ENCODE measurements at regions not wholly inside any gene's neighbourhood (a gene's known extent, or its start where the extent isn't known, plus 50 kb on each side); places are given as distances from the start of the nearest gene placed in this dataset.

GRCh38 chr11:70521475-70522308, 123.4 kb downstream of the CTTN start:
- TF ChIP-seq, protein P1, sequence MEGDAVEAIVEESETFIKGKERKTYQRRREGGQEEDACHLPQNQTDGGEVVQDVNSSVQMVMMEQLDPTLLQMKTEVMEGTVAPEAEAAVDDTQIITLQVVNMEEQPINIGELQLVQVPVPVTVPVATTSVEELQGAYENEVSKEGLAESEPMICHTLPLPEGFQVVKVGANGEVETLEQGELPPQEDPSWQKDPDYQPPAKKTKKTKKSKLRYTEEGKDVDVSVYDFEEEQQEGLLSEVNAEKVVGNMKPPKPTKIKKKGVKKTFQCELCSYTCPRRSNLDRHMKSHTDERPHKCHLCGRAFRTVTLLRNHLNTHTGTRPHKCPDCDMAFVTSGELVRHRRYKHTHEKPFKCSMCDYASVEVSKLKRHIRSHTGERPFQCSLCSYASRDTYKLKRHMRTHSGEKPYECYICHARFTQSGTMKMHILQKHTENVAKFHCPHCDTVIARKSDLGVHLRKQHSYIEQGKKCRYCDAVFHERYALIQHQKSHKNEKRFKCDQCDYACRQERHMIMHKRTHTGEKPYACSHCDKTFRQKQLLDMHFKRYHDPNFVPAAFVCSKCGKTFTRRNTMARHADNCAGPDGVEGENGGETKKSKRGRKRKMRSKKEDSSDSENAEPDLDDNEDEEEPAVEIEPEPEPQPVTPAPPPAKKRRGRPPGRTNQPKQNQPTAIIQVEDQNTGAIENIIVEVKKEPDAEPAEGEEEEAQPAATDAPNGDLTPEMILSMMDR (IDR thresholded peaks at IDR 0.05), result no peak
- no peak for TF ChIP-seq POLR2A (IDR thresholded peaks at IDR 0.05)
